ENCODE measurements at regions not wholly inside any gene's neighbourhood (a gene's known extent, or its start where the extent isn't known, plus 50 kb on each side); places are given as distances from the start of the nearest gene placed in this dataset.

DNA sequence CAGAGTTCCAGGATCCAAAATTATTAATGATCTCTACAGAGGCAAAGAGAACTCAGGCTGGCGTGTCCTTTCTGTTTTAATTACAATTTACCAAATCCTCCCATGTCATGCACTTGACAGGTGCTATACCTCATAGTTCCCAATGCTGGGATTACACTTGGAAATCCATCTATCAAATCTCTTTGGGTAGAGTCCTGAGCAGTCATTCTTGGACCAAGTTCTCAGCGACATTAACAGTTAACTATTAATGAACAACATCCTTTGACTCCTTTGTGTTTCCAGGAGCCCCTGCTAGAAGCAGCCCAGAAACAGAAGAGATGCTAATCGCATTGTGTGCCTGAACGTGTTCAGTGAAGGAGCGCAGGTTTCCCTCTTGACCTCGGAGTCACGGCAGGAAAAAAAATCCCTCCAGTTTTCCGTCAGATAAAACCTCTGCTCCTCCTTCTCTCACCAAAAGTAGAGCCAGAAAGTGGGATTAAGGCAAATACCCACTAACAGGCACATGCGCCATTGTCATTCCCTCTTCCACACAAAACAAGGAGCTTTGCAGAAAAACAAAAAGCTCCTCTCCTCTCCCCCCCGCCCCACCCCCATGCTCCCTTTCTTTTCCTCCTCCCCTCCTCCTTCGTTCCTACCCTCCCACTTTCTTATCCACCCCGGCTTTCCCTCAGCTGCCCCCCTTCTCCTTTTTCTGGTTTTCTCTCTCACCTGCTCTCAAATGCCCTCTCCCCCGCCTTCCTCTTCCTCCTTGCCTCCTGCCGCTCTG is 224.7 kb downstream of the ZIC5 start:
- 0 out of 2 replicates have a peak, but pooled peaks have one; percentile 52 for TF ChIP-seq TBP (IDR thresholded peaks at IDR 0.05; ENCODE audit: low read depth, low read length)
- TF ChIP-seq, protein P1, sequence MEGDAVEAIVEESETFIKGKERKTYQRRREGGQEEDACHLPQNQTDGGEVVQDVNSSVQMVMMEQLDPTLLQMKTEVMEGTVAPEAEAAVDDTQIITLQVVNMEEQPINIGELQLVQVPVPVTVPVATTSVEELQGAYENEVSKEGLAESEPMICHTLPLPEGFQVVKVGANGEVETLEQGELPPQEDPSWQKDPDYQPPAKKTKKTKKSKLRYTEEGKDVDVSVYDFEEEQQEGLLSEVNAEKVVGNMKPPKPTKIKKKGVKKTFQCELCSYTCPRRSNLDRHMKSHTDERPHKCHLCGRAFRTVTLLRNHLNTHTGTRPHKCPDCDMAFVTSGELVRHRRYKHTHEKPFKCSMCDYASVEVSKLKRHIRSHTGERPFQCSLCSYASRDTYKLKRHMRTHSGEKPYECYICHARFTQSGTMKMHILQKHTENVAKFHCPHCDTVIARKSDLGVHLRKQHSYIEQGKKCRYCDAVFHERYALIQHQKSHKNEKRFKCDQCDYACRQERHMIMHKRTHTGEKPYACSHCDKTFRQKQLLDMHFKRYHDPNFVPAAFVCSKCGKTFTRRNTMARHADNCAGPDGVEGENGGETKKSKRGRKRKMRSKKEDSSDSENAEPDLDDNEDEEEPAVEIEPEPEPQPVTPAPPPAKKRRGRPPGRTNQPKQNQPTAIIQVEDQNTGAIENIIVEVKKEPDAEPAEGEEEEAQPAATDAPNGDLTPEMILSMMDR (IDR thresholded peaks at IDR 0.05; ENCODE audit: control extremely low read depth in 1 of 3, insufficient read depth in 1 of 3, low read depth in 1 of 3, low read length in 3 of 3) = no peak
- no peak for TF ChIP-seq JUN (IDR thresholded peaks at IDR 0.05; ENCODE audit: low read depth, low read length)
- TF ChIP-seq SP2 (IDR thresholded peaks at IDR 0.05; ENCODE audit: low read length) = no peak
- TF ChIP-seq EZH2 (IDR thresholded peaks at IDR 0.05; ENCODE audit: low read depth, low read length, severe bottlenecking) = no peak
- TF ChIP-seq, protein P2, sequence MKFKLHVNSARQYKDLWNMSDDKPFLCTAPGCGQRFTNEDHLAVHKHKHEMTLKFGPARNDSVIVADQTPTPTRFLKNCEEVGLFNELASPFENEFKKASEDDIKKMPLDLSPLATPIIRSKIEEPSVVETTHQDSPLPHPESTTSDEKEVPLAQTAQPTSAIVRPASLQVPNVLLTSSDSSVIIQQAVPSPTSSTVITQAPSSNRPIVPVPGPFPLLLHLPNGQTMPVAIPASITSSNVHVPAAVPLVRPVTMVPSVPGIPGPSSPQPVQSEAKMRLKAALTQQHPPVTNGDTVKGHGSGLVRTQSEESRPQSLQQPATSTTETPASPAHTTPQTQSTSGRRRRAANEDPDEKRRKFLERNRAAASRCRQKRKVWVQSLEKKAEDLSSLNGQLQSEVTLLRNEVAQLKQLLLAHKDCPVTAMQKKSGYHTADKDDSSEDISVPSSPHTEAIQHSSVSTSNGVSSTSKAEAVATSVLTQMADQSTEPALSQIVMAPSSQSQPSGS (IDR thresholded peaks at IDR 0.05; ENCODE audit: low read length) = no peak
- TF ChIP-seq RAD21 (IDR thresholded peaks at IDR 0.05 in 1 of 2, conservative IDR thresholded peaks at IDR 0.05 in 1 of 2; ENCODE audit: low read depth in 2 of 2, low read length in 2 of 2) = no peak
- TF ChIP-seq TAF1 (IDR thresholded peaks at IDR 0.05; ENCODE audit: low read depth, low read length) = peak; percentile 68
- no peak for TF ChIP-seq EP300 (IDR thresholded peaks at IDR 0.05; ENCODE audit: borderline replicate concordance in 1 of 2, low read depth in 2 of 2, low read length in 2 of 2)
- TF ChIP-seq RBBP5 (IDR thresholded peaks at IDR 0.05; ENCODE audit: borderline replicate concordance, low read depth, low read length) = peak; percentile 89
- TF ChIP-seq TEAD4 (IDR thresholded peaks at IDR 0.05; ENCODE audit: low read depth, low read length) = no peak
- no peak for TF ChIP-seq NRF1 (IDR thresholded peaks at IDR 0.05; ENCODE audit: low read depth, low read length)

All from H1 (cell line).